ENCODE measurements at regions not wholly inside any gene's neighbourhood (a gene's known extent, or its start where the extent isn't known, plus 50 kb on each side); places are given as distances from the start of the nearest gene placed in this dataset.

DNA sequence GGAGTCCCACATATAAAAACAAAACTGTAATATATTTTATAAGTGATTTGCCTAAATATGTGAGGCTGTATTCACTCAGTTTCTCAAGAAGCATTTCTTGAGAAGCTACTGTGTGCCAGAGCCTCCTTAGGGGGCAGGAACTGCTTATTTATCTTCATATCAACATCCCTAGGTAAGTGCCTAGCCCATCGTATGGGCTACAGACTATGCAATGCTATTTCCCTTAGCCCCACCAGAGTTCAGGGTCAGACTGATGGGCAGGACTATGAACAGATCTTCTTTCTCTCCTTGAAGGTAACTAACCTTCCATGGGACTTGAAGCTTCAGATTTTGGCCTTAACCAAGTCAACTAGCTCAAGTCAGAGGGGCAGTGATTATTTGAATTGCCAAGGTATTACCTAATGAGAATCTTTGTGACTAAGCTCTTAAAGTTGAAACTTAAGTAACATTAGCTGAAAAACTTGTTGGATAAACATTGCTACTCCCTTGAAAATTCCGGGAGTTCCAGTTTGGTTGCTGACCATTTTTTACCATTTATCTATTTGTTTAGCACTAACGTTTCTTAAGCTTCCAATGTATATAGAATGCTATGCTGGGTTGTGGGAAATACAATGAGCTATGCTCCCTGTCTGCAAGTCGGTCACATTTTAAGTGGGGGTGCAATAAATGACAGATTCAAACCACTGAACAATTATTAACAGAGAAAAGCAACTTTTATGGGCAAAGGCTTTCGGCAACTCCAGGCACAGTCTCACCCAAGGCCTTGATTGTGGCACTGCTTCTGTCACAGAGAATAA lies 85.2 kb downstream of the GPR88 start:
- no peak for DNase-seq
- Histone ChIP-seq H3K9me3 (no peaks in the 10 kb centered on the region), H3K36me3 (no peaks in the 10 kb centered on the region), H3K27ac (no peak overlapping the region), H3K9ac (ENCODE audit: low read depth in 2 of 2, low read length in 2 of 2) (no peak overlapping the region), H3K27me3 (no peaks in the 10 kb centered on the region), H3K4me1 (no peaks in the 10 kb centered on the region), H3K4me3 (no peak overlapping the region)
- TF ChIP-seq, protein P1, sequence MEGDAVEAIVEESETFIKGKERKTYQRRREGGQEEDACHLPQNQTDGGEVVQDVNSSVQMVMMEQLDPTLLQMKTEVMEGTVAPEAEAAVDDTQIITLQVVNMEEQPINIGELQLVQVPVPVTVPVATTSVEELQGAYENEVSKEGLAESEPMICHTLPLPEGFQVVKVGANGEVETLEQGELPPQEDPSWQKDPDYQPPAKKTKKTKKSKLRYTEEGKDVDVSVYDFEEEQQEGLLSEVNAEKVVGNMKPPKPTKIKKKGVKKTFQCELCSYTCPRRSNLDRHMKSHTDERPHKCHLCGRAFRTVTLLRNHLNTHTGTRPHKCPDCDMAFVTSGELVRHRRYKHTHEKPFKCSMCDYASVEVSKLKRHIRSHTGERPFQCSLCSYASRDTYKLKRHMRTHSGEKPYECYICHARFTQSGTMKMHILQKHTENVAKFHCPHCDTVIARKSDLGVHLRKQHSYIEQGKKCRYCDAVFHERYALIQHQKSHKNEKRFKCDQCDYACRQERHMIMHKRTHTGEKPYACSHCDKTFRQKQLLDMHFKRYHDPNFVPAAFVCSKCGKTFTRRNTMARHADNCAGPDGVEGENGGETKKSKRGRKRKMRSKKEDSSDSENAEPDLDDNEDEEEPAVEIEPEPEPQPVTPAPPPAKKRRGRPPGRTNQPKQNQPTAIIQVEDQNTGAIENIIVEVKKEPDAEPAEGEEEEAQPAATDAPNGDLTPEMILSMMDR (IDR thresholded peaks at IDR 0.05) = no peak
- intact Hi-C loops (cut with DNase I) = no loop called here

DNA sequence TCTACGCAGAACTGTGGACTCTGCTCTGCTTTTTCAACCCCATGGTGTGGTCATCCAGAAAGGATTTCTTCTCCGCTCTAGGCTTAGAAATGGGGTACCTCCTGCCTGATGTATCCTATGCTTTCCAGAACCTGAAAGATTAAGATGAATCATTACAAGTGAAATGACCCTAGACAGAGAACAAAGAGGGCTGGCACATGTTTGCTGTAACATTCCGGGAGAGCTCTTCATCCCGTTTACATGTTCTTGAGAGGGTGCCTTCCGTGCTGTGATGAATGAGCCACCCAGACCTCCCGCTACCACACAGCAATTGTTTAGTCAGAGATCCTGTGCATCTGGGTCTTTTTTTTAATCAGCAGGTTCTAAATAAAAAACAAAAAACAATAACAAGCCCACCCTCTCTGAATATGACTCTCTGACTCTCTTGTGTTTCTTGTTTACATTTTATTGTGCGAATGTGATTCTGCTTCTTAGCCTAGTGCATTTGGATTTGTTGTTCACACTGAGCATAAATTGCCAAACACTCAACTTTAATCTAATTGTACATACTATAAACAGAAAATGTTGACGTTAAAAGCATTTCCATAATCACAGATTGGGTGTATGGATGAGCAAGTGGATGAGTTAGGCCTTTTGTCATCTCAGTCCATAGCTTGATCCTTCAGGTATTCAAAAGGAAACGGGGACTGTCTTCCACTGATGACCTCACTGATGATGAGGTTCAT lies 87.1 kb downstream of the GPR88 start:
- TF ChIP-seq, protein P1 (IDR thresholded peaks at IDR 0.05) = no peak
- DNase-seq = no peak
- H3K4me3 ChIP-seq = no peak overlapping the region
- no peaks in the 10 kb centered on the region for H3K36me3 ChIP-seq
- H3K4me1 ChIP-seq = no peaks in the 10 kb centered on the region
- intact Hi-C loops (cut with DNase I) = no loop called here
- H3K9me3 ChIP-seq = no peaks in the 10 kb centered on the region
- H3K27me3 ChIP-seq = no peaks in the 10 kb centered on the region
- no peak overlapping the region for H3K27ac ChIP-seq
- H3K9ac ChIP-seq (ENCODE audit: low read depth in 2 of 2, low read length in 2 of 2) = no peak overlapping the region

DNA sequence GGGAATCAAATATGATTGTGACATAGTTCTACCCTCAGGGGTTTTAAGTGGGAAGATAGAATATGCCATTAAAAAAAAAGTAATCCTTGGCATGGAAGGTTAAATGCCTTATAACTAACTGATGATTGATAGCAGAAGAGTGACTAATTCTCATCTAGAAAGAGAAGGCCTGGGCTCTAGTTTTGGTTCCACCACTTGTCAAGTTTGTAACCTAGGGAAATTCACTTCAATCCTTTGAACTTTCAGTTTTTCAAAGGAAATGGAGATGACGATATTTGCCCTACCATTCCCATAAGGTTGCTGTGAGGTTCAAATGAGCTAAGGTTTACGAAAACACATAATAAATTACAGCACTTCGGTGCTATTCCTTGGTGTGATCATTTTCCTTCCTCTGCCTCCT lies 88.5 kb downstream of the GPR88 start:
- no peak for DNase-seq
- TF ChIP-seq, protein P1 (IDR thresholded peaks at IDR 0.05) = no peak
- Histone ChIP-seq H3K9me3 (no peaks in the 10 kb centered on the region), H3K9ac (ENCODE audit: low read depth in 2 of 2, low read length in 2 of 2) (no peak overlapping the region), H3K27me3 (no peaks in the 10 kb centered on the region), H3K36me3 (no peaks in the 10 kb centered on the region), H3K27ac (no peak overlapping the region), H3K4me3 (no peak overlapping the region), H3K4me1 (no peaks in the 10 kb centered on the region)
- intact Hi-C loops (cut with DNase I) = no loop called here

- Histone ChIP-seq H3K27ac (no peak overlapping the region), H3K4me1 (no peaks in the 10 kb centered on the region), H3K4me3 (no peak overlapping the region), H3K36me3 (no peaks in the 10 kb centered on the region), H3K27me3 (no peaks in the 10 kb centered on the region), H3K9me3 (no peaks in the 10 kb centered on the region), H3K9ac (ENCODE audit: low read depth in 2 of 2, low read length in 2 of 2) (no peak overlapping the region)
- DNase-seq = no peak
- TF ChIP-seq, protein P1 (IDR thresholded peaks at IDR 0.05) = no peak
- intact Hi-C loops (cut with DNase I) = no loop called here
These were observed 89.2 kb downstream of the GPR88 start for GRCh38 chr1:100627054-100627716.

- no peak for DNase-seq
- Histone ChIP-seq H3K27ac (no peak overlapping the region), H3K4me3 (no peak overlapping the region), H3K9me3 (no peaks in the 10 kb centered on the region), H3K9ac (ENCODE audit: low read depth in 2 of 2, low read length in 2 of 2) (no peak overlapping the region), H3K27me3 (no peaks in the 10 kb centered on the region), H3K36me3 (no peaks in the 10 kb centered on the region), H3K4me1 (no peaks in the 10 kb centered on the region)
- intact Hi-C loops (cut with DNase I) = no loop called here
- TF ChIP-seq, protein P1 (IDR thresholded peaks at IDR 0.05) = no peak
These were observed 90.0 kb downstream of the GPR88 start for GRCh38 chr1:100627936-100628335.

Measured in colonic mucosa (tissue), 4 donors.